Peyer's patch (tissue), 4 donors: ENCODE measurements at regions not wholly inside any gene's neighbourhood (a gene's known extent, or its start where the extent isn't known, plus 50 kb on each side); places are given as distances from the start of the nearest gene placed in this dataset.
"Not testable (repeated sequence)": the region's sequence is repeated elsewhere in the genome, so short reads cannot be mapped to it uniquely, and the experiment has no call there.

Source experiments
- DNase-seq, 3 donors: peaks; one replicate each; pipeline ENCODE4 v3.0.0-alpha.2; 2017 to 2019
- H3K27ac ChIP-seq, 4 donors: fragments of 200-600 bp; sonication (generic); one replicate each; pipeline ENCODE4 v1.5.1; 2016 to 2019
- H3K27me3 ChIP-seq, 2 donors: fragments of 200-600 bp; sonication (generic); one replicate each; pipeline ENCODE4 v1.5.1; 2019
- H3K36me3 ChIP-seq, 3 donors: fragments of 200-600 bp; sonication (generic); one replicate each; pipeline ENCODE4 v1.5.1; 2016 to 2019
- H3K4me1 ChIP-seq, 4 donors: fragments of 200-600 bp; sonication (generic); one replicate each; pipeline ENCODE4 v1.5.1; 2016 to 2019
- H3K4me3 ChIP-seq, 4 donors: fragments of 200-600 bp; sonication (generic); 1 replicate in 3 of 4; 2 replicates in 1 of 4; pipeline ENCODE4 v1.5.1; 2016 to 2019; ENCODE audit warnings: mild to moderate bottlenecking in 1 of 4
- H3K9me3 ChIP-seq, 4 donors: fragments of 200-600 bp; sonication (generic); one replicate each; pipeline ENCODE4 v1.5.1; 2016 to 2019; ENCODE audit warnings: mild to moderate bottlenecking in 1 of 4
- CTCF ChIP-seq, 6 experiments: fragments of 450-650 bp in 4 of 6; fragments of 200-600 bp in 2 of 6; sonication (generic) in 1 of 6; IDR thresholded peaks; one replicate each; pipeline ENCODE4 v1.5.1; 2017 to 2019; ENCODE audit warnings: antibody characterized with exemption in 6 of 6, mild to moderate bottlenecking in 3 of 6, moderate library complexity in 1 of 6
- POLR2A ChIP-seq, 2 donors: fragments of 450-650 bp; IDR thresholded peaks; one replicate each; pipeline ENCODE4 v1.5.1; 2017; ENCODE audit warnings: antibody characterized with exemption in 2 of 2, mild to moderate bottlenecking in 2 of 2, moderate library complexity in 2 of 2

DNA sequence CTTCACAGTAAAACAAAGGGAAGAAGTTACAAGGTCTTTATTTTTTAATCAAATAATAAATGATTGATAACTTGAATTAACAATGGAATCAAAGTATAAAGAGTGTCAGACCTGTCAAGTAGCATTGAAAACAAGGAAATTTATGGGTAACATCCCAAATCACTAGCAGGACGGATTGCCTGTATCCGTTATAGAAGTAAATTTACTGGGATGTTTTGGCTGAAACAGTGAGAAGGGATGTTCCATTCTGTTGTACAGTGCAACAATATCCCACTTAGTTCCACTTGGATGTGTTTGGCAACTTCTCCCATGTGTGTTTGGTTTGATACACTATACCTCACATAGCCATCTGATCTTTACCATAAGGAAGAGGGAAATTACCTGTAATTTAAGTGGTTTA lies 421.0 kb upstream of the CHD1 start:
- Histone ChIP-seq H3K9me3 (no peaks in the 10 kb centered on the region), H3K4me3 (no peak overlapping the region), H3K4me1 (no peaks in the 10 kb centered on the region), H3K36me3 (no peaks in the 10 kb centered on the region), H3K27me3 (no peaks in the 10 kb centered on the region), H3K27ac (no peak overlapping the region)
- DNase-seq = no peak
- TF ChIP-seq POLR2A (IDR thresholded peaks at IDR 0.05) = no peak
- TF ChIP-seq CTCF (IDR thresholded peaks at IDR 0.05) = no peak

DNA sequence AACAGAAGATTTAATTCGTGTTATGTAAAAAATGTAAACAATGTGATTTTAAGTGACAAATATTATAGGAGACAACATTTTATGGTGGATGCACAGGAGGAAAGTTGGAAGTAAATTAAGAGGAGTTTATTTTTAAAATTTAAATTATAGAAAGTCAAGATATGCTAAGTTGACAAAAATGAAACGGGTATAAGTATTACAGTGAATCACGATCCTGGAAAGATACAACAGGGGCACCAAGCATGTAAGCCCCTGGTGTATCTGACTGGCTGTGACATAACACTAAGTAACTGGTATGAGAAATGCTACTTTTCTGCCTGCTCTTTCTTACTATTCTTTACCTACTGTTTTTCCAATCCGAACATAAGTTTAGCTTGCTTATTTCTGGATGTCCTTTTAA lies 419.8 kb upstream of the CHD1 start:
- Histone ChIP-seq H3K9me3 (no peaks in the 10 kb centered on the region), H3K4me3 (no peak overlapping the region), H3K4me1 (no peaks in the 10 kb centered on the region), H3K27ac (no peak overlapping the region), H3K36me3 (no peaks in the 10 kb centered on the region), H3K27me3 (no peaks in the 10 kb centered on the region)
- TF ChIP-seq CTCF (IDR thresholded peaks at IDR 0.05) (no peak), POLR2A (IDR thresholded peaks at IDR 0.05) (no peak)
- DNase-seq = no peak

- not testable (repeated sequence) for H3K27me3 ChIP-seq, H3K27ac ChIP-seq, H3K9me3 ChIP-seq, H3K4me3 ChIP-seq, H3K4me1 ChIP-seq, DNase-seq, H3K36me3 ChIP-seq
Observed at GRCh38 chr5:99339758-99340157, 411.0 kb upstream of the CHD1 start.

DNA sequence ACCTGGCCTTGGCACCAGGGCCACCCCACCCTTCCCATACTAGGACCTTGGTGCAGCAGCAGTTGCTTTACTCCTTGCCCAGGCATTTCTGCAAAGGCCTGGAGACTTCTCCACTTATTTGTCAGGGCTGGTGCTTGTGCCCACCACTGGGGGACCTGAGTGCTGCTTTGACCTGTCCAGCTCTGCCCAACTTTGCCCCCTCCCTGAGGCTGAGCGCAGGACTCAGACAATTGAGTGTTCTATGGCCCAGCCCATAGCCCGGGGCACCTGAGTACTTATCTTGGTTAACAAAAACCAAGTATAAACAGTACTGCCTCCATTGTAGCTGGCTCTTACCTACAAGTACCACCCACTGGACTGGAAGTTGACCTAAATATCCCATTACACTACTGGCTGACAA lies 406.1 kb upstream of the CHD1 start:
- no peak for DNase-seq
- Histone ChIP-seq H3K9me3 (no peaks in the 10 kb centered on the region), H3K27me3 (no peaks in the 10 kb centered on the region), H3K27ac (no peak overlapping the region), H3K36me3 (no peaks in the 10 kb centered on the region), H3K4me3 (no peak overlapping the region), H3K4me1 (no peaks in the 10 kb centered on the region)
- TF ChIP-seq POLR2A (IDR thresholded peaks at IDR 0.05) (no peak), CTCF (IDR thresholded peaks at IDR 0.05) (no peak)

GRCh38 chr5:99331061-99331460 lies 402.3 kb upstream of the CHD1 start:
- H3K4me3 ChIP-seq = no peak overlapping the region
- no peak for DNase-seq
- no peak for TF ChIP-seq CTCF (IDR thresholded peaks at IDR 0.05)
- no peak for TF ChIP-seq POLR2A (IDR thresholded peaks at IDR 0.05)
- H3K9me3 ChIP-seq = no peaks in the 10 kb centered on the region
- no peaks in the 10 kb centered on the region for H3K27me3 ChIP-seq
- no peaks in the 10 kb centered on the region for H3K4me1 ChIP-seq
- no peak overlapping the region for H3K27ac ChIP-seq
- no peaks in the 10 kb centered on the region for H3K36me3 ChIP-seq

GRCh38 chr5:99320436-99320835 lies 391.6 kb upstream of the CHD1 start:
- Histone ChIP-seq H3K27ac (no peak overlapping the region), H3K4me3 (no peak overlapping the region), H3K27me3 (no peaks in the 10 kb centered on the region), H3K36me3 (no peaks in the 10 kb centered on the region), H3K9me3 (no peaks in the 10 kb centered on the region), H3K4me1 (no peaks in the 10 kb centered on the region)
- DNase-seq = no peak
- no peak for TF ChIP-seq POLR2A (IDR thresholded peaks at IDR 0.05)
- TF ChIP-seq CTCF (IDR thresholded peaks at IDR 0.05) = no peak
